A549 (cell line): ENCODE measurements at regions not wholly inside any gene's neighbourhood (a gene's known extent, or its start where the extent isn't known, plus 50 kb on each side); places are given as distances from the start of the nearest gene placed in this dataset.

ENCODE experiments used
- ATAC-seq, 2 experiments: fragments of 200-7000 bp in 1 of 2; fragments of >200 bp in 1 of 2; cut with Nextera tagmentation in 1 of 2; cut with Tn5 transposase in 1 of 2; 3 replicates each; pipeline versions ENCODE4 v1.8.0 to v1.9.1; 2018 to 2020; ENCODE audit warnings: mild to moderate bottlenecking in 1 of 2, moderate library complexity in 1 of 2
- CTCF ChIA-PET: fragments of 300-600 bp; sonication (Branson Sonifier 250); formaldehyde crosslinking; extraction: SDS; loops from one replicate; lab custom pipeline; 2021; ENCODE audit warnings: antibody characterized with exemption, inconsistent platforms; lab: Yijun Ruan, JAX
- POLR2A ChIA-PET: fragments of 350-600 bp; formaldehyde crosslinking; extraction: SDS; loops from one replicate; lab custom pipeline; 2021; ENCODE audit warnings: antibody characterized with exemption, inconsistent platforms; lab: Yijun Ruan, JAX
- DNase-seq, 2 experiments: peaks; one replicate each; pipeline versions ENCODE4 v3.0.0 to v3.0.0-alpha.2; 2011 to 2016; ENCODE audit warnings: low read depth in 1 of 2, low spot score in 1 of 2
- FAIRE-seq: peaks from 2 replicates; lab custom pipeline; 2011; peaks lifted over from hg19 to GRCh38; lab: Jason Lieb, UNC
- H3K27ac ChIP-seq, 2 experiments: fragments of >200 bp; sonication (Bioruptor Twin); formaldehyde crosslinking; 3 replicates each; pipeline ENCODE4 v1.5.1; 2016 to 2017
- H3K4me1 ChIP-seq: fragments of >200 bp; sonication (Bioruptor Twin); formaldehyde crosslinking; 3 replicates; pipeline ENCODE4 v1.6.1; 2016
- H3K4me2 ChIP-seq: fragments of >200 bp; sonication (Bioruptor Twin); formaldehyde crosslinking; 3 replicates; pipeline ENCODE4 v1.6.1; 2016
- H3K4me3 ChIP-seq: fragments of >200 bp; sonication (Bioruptor Twin); formaldehyde crosslinking; 3 replicates; pipeline ENCODE4 v1.5.1; 2016
- H3K9me3 ChIP-seq: fragments of >200 bp; sonication (Bioruptor Twin); formaldehyde crosslinking; 3 replicates; pipeline ENCODE4 v1.6.1; 2016
- FOSL2 ChIP-seq, 2 experiments: fragments of 450-650 bp in 1 of 2; fragments of >200 bp in 1 of 2; sonication (Bioruptor Twin) in 1 of 2; formaldehyde crosslinking; IDR thresholded peaks; 2 replicates each; pipeline versions ENCODE4 v1.5.0 to v1.6.1; 2016 to 2020; ENCODE audit warnings: mild to moderate bottlenecking in 1 of 2, moderate library complexity in 1 of 2
- HEYL ChIP-seq: fragments of 250-450 bp; sonication (Bioruptor Pico); IDR thresholded peaks from 2 replicates; pipeline ENCODE4 v1.8.0; 2021; ENCODE audit warnings: mild to moderate bottlenecking, moderate library complexity
- HOXB5 ChIP-seq: fragments of 250-450 bp; sonication (Bioruptor Pico); IDR thresholded peaks from 2 replicates; pipeline ENCODE4 v1.5.0; 2020; ENCODE audit warnings: mild to moderate bottlenecking, moderate library complexity
- JUN ChIP-seq, 2 experiments: fragments of >200 bp; sonication (Bioruptor Twin); formaldehyde crosslinking; IDR thresholded peaks; 2 replicates in 1 of 2; 3 replicates in 1 of 2; pipeline ENCODE4 v1.6.1; 2016 to 2017
- JUNB ChIP-seq: fragments of >200 bp; sonication (Bioruptor Twin); formaldehyde crosslinking; IDR thresholded peaks from 2 replicates; pipeline ENCODE4 v1.6.1; 2016
- KDM1A ChIP-seq: fragments of 200-600 bp; sonication (generic); IDR thresholded peaks from 2 replicates; pipeline ENCODE4 v1.6.1; 2016; ENCODE audit warnings: low read depth, mild to moderate bottlenecking
- KDM5A ChIP-seq: fragments of 200-600 bp; sonication (generic); IDR thresholded peaks from 2 replicates; pipeline ENCODE4 v1.6.1; 2016; ENCODE audit warnings: antibody characterized with exemption, mild to moderate bottlenecking
- MAFK ChIP-seq: fragments of 450-650 bp; IDR thresholded peaks from 2 replicates; pipeline ENCODE4 v1.6.1; 2014; ENCODE audit not compliant: partially characterized antibody
- NPAS2 ChIP-seq: fragments of 250-450 bp; sonication (Bioruptor Pico); IDR thresholded peaks from 2 replicates; pipeline ENCODE4 v1.8.0; 2022; ENCODE audit warnings: mild to moderate bottlenecking, moderate library complexity, borderline replicate concordance
- RFX5 ChIP-seq: fragments of 450-650 bp; IDR thresholded peaks from 2 replicates; pipeline ENCODE4 v1.7.1; 2014; ENCODE audit warnings: antibody characterized with exemption, mild to moderate bottlenecking, moderate library complexity
- TP53 ChIP-seq: fragments of 250-450 bp; sonication (Bioruptor Pico); IDR thresholded peaks from 2 replicates; pipeline ENCODE4 v1.5.0; 2021; ENCODE audit warnings: mild to moderate bottlenecking, moderate library complexity
- ZFP36 ChIP-seq: fragments of 450-650 bp; IDR thresholded peaks from 2 replicates; pipeline ENCODE4 v1.6.1; 2014; ENCODE audit warnings: borderline replicate concordance; ENCODE audit not compliant: partially characterized antibody
- ZNF302 ChIP-seq: fragments of 250-450 bp; sonication (Bioruptor Pico); IDR thresholded peaks from 2 replicates; pipeline ENCODE4 v1.9.0; 2021; ENCODE audit warnings: inconsistent platforms, mild to moderate bottlenecking, moderate library complexity
- WGBS: methylation state at CpG from one replicate; pipeline ENCODE4 v1.1.6; 2017; ENCODE audit errors: missing lambda C conversion rate; 5-methylcytosine and 5-hydroxymethylcytosine counted together
- TF ChIP-seq, protein P1 (sequence below): fragments of 150-350 bp; IDR thresholded peaks from 2 replicates; pipeline ENCODE4 v1.6.1; 2014; ENCODE audit warnings: low read depth, mild to moderate bottlenecking, low read length
- TF ChIP-seq, protein P2 (sequence below): fragments of 250-450 bp; sonication (Bioruptor Pico); IDR thresholded peaks from 2 replicates; pipeline ENCODE4 v1.5.0; 2020; ENCODE audit warnings: low read depth, mild to moderate bottlenecking, moderate library complexity
- TF ChIP-seq, protein P3 (sequence below): fragments of 200-600 bp; sonication (generic); IDR thresholded peaks from 2 replicates; pipeline ENCODE4 v1.6.1; 2016; ENCODE audit warnings: antibody characterized with exemption, mild to moderate bottlenecking, moderate library complexity
- TF ChIP-seq, protein P4 (sequence below): fragments of 250-450 bp; sonication (Bioruptor Pico); IDR thresholded peaks from 2 replicates; pipeline ENCODE4 v1.5.0; 2021; ENCODE audit warnings: mild to moderate bottlenecking, moderate library complexity, borderline replicate concordance
- TF ChIP-seq, protein P5 (sequence below): IDR thresholded peaks from 2 replicates; pipeline ENCODE4 v1.6.1; 2012; ENCODE audit warnings: low read depth, borderline replicate concordance

DNA sequence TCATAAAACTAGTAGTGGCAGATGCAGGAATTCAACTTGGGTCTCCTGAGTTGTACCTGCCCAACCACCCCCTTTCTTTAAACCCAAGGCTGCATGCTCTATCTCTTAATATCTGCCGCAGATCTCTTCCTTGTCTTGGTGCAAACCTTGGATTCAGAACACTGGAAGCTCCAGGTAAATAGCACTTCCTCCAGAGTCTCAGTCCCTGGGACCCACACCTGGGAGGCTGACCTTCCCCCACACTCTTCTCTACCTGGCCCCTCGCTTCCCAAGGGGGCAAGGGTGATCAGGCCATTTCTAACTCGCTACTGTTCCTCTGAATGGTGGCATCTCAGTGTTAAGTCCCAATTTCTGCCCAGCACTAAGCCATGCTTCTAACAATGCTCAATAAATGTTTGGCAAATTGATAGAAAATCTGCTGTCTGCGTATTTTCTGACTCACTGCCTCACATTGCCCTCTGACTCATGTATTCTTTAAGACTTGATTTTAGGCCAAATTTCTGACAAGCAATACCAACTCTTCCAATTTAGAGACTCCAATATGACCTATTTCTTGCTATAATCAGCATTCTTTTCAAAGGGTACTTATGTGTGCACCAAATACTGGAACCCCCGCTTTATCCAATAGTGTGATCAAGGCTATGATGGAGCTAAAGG, 68.0 kb upstream of the PPP1R3C start:
- Histone ChIP-seq H3K9me3 (no peaks in the 10 kb centered on the region), H3K4me2 (peak overlapping the region; percentile 37; the same call in 2 of the 3 replicates), H3K27ac (peak overlapping the region in 1 of 2 experiments; percentile 63; a peak in 2 of 6 replicates), H3K4me3 (no peak overlapping the region), H3K4me1 (peaks cover 7% of the 10 kb centered on the region)
- FAIRE-seq (no peak), DNase-seq (peak in 1 of 2 experiments; percentile 7), ATAC-seq (0 out of 6 replicates have a peak, but pooled peaks have one; percentile 27 to 33)
- CTCF ChIA-PET, result interaction anchor here (1.2 kb wide), 1 partner anchor 65 kb away, joined by 4 read pairs; no protein-coding TSS in a partner anchor
- POLR2A ChIA-PET, result no interaction called here
- TF ChIP-seq, protein P1, sequence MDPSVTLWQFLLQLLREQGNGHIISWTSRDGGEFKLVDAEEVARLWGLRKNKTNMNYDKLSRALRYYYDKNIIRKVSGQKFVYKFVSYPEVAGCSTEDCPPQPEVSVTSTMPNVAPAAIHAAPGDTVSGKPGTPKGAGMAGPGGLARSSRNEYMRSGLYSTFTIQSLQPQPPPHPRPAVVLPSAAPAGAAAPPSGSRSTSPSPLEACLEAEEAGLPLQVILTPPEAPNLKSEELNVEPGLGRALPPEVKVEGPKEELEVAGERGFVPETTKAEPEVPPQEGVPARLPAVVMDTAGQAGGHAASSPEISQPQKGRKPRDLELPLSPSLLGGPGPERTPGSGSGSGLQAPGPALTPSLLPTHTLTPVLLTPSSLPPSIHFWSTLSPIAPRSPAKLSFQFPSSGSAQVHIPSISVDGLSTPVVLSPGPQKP, result no peak
- TF ChIP-seq ZFP36 (no peak), JUN (IDR thresholded peaks at IDR 0.05) (no peak), KDM1A (no peak), RFX5 (no peak), KDM5A (no peak), HOXB5 (CRISPR knock-in tag) (no peak), JUNB (no peak), ZNF302 (no peak), HEYL (CRISPR knock-in tag) (no peak), FOSL2 (IDR thresholded peaks at IDR 0.05) (0 out of 2 replicates have a peak, but pooled peaks have one; percentile 22), FOSL2 (CRISPR knock-in tag; IDR thresholded peaks at IDR 0.05) (0 out of 2 replicates have a peak, but pooled peaks have one; percentile 3), MAFK (peak; percentile 69), TP53 (CRISPR knock-in tag) (no peak), NPAS2 (CRISPR knock-in tag) (no peak)
- TF ChIP-seq, protein P2, sequence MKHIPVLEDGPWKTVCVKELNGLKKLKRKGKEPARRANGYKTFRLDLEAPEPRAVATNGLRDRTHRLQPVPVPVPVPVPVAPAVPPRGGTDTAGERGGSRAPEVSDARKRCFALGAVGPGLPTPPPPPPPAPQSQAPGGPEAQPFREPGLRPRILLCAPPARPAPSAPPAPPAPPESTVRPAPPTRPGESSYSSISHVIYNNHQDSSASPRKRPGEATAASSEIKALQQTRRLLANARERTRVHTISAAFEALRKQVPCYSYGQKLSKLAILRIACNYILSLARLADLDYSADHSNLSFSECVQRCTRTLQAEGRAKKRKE (CRISPR knock-in tag), result no peak
- TF ChIP-seq, protein P3, sequence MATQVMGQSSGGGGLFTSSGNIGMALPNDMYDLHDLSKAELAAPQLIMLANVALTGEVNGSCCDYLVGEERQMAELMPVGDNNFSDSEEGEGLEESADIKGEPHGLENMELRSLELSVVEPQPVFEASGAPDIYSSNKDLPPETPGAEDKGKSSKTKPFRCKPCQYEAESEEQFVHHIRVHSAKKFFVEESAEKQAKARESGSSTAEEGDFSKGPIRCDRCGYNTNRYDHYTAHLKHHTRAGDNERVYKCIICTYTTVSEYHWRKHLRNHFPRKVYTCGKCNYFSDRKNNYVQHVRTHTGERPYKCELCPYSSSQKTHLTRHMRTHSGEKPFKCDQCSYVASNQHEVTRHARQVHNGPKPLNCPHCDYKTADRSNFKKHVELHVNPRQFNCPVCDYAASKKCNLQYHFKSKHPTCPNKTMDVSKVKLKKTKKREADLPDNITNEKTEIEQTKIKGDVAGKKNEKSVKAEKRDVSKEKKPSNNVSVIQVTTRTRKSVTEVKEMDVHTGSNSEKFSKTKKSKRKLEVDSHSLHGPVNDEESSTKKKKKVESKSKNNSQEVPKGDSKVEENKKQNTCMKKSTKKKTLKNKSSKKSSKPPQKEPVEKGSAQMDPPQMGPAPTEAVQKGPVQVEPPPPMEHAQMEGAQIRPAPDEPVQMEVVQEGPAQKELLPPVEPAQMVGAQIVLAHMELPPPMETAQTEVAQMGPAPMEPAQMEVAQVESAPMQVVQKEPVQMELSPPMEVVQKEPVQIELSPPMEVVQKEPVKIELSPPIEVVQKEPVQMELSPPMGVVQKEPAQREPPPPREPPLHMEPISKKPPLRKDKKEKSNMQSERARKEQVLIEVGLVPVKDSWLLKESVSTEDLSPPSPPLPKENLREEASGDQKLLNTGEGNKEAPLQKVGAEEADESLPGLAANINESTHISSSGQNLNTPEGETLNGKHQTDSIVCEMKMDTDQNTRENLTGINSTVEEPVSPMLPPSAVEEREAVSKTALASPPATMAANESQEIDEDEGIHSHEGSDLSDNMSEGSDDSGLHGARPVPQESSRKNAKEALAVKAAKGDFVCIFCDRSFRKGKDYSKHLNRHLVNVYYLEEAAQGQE, result no peak
- TF ChIP-seq, protein P4, sequence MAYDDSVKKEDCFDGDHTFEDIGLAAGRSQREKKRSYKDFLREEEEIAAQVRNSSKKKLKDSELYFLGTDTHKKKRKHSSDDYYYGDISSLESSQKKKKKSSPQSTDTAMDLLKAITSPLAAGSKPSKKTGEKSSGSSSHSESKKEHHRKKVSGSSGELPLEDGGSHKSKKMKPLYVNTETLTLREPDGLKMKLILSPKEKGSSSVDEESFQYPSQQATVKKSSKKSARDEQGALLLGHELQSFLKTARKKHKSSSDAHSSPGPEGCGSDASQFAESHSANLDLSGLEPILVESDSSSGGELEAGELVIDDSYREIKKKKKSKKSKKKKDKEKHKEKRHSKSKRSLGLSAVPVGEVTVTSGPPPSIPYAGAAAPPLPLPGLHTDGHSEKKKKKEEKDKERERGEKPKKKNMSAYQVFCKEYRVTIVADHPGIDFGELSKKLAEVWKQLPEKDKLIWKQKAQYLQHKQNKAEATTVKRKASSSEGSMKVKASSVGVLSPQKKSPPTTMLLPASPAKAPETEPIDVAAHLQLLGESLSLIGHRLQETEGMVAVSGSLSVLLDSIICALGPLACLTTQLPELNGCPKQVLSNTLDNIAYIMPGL (CRISPR knock-in tag), result no peak
- TF ChIP-seq, protein P5, sequence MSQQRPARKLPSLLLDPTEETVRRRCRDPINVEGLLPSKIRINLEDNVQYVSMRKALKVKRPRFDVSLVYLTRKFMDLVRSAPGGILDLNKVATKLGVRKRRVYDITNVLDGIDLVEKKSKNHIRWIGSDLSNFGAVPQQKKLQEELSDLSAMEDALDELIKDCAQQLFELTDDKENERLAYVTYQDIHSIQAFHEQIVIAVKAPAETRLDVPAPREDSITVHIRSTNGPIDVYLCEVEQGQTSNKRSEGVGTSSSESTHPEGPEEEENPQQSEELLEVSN, result no peak
- WGBS, result 61% methylated on average over 5 of the region's 5 CpGs
